H7 (cell line): ENCODE measurements at regions not wholly inside any gene's neighbourhood (a gene's known extent, or its start where the extent isn't known, plus 50 kb on each side); places are given as distances from the start of the nearest gene placed in this dataset.

Source experiments
- DNase-seq: peaks from one replicate; pipeline ENCODE4 v3.0.0; 2012
- H3K27me3 ChIP-seq: 2 replicates; pipeline ENCODE4 v1.6.0; 2011; ENCODE audit warnings: mild to moderate bottlenecking, low read length; ENCODE audit not compliant: control insufficient read depth, insufficient read depth
- H3K36me3 ChIP-seq: replicated peaks from 2 replicates; pipeline ENCODE4 v1.5.1; 2011; ENCODE audit warnings: low read length; ENCODE audit not compliant: control insufficient read depth, insufficient read depth
- H3K4me3 ChIP-seq: 2 replicates; pipeline ENCODE4 v1.5.1; 2011; ENCODE audit warnings: low read depth, mild to moderate bottlenecking, control low read depth, low read length, moderate library complexity; ENCODE audit not compliant: insufficient read depth

DNA sequence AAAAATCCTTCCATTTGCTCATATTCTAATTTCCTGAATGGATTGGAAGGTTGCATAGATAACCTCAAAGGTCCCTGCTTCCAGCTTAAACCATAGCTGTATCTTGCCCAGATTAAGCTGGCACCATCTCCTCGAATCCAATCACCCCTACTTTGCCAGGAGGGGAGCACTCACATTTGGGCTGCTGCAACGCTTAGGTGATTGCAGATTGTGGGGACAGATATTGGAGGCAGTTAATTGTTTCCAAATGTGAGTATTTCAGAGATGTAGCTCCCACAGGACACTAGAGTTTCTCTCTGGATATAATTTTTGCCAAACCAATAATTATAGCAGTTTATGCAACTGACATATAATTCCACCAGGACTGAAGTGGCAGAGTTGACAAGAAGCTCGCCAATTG, 53.5 kb upstream of the ACSL1 start:
- no peaks in the 10 kb centered on the region for H3K36me3 ChIP-seq
- H3K27me3 ChIP-seq, result no peaks in the 10 kb centered on the region

DNA sequence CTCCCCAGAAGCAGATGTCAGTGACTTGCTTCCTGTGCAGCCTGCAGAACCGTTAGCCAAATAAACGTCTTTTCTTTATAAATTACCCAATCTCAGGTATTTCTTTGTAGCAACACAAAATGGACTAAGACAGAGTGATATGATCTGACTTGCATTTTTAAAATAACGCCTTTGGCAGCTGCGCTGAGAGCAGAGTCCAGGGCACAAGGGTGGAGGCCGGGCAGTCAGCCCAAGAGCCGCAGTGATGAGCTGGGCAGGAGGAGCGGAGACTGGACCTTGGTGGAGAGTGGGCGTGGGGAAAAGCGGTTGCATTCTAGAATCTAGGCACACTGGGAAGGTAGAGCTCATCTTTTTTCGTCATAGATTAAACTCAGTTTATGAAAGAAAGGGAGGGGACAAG, 56.5 kb upstream of the ACSL1 start:
- Histone ChIP-seq H3K27me3 (no peaks in the 10 kb centered on the region), H3K4me3 (no peak overlapping the region), H3K36me3 (no peaks in the 10 kb centered on the region)
- DNase-seq, result no peak

More for the DNA sequence above, 53.5 kb upstream of the ACSL1 start:
- no peak for DNase-seq
- no peak overlapping the region for H3K4me3 ChIP-seq

DNA sequence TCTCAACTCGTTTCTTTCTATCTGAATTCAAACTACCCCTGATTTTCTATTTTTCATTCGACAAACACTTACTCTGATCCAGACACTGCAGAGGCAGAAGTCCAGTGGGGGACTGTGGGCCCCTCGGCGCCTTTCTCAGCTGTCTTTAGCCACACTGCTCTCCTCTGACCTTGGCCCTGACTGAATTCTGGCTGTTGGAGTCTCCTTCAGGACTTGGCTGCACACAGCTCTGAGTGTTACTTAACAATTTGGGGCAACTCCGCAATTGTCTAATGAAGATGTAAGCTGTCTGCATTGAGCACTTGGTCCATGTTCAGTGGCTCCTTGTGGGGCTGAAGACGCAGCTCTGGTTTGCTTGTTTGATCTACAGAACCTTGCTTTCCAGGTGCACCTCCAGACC, 57.3 kb upstream of the ACSL1 start:
- Histone ChIP-seq H3K36me3 (no peaks in the 10 kb centered on the region), H3K27me3 (no peaks in the 10 kb centered on the region), H3K4me3 (no peak overlapping the region)
- DNase-seq, result no peak

GRCh38 chr4:184884883-184885282, 59.1 kb upstream of the ACSL1 start:
- Histone ChIP-seq H3K4me3 (no peak overlapping the region), H3K27me3 (no peaks in the 10 kb centered on the region), H3K36me3 (no peaks in the 10 kb centered on the region)
- no peak for DNase-seq

DNA sequence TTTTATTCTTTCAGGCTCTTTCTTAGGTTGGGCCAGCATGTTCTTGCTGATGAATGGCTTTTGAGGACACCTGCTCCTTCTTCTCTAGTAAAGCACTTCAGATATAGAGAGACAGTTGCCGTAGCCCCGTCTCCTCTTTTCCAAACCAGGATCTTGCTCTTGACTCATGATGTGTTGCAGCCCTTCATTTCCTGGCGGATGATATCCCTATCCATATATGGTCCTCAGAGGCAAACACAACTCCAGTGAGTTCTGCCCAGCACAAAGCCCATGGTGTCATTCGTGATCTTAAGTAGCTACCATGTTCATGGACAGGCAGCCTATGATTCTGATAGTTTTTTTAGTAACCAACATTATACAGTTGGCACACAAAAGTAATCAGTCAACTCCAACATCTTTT, 59.8 kb upstream of the ACSL1 start:
- no peak for DNase-seq

DNA sequence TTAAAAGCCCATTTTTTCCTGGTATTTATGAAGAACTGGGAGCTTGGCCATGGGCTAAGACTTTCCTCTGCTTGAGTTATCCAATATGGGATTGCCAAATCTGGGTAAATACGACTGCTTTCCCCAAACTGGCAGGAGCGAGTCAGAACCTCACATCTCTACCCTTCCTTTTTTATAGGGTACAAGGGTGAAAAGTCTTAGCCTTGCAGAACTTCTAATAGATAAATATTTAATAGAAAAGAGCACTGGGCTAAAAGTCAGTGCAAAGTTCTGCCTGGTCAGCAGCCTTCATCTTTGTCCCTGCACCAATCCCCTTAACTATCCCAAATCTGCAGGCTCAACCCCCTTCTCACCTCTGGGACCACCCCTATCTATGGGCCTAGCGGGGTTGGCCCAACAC, 61.6 kb upstream of the ACSL1 start:
- Histone ChIP-seq H3K36me3 (no peaks in the 10 kb centered on the region), H3K4me3 (no peak overlapping the region), H3K27me3 (no peaks in the 10 kb centered on the region)
- DNase-seq, result no peak

More for the DNA sequence above, 59.8 kb upstream of the ACSL1 start:
- H3K4me3 ChIP-seq, result no peak overlapping the region
- H3K27me3 ChIP-seq, result no peaks in the 10 kb centered on the region
- H3K36me3 ChIP-seq, result no peaks in the 10 kb centered on the region

- Histone ChIP-seq H3K36me3 (no peaks in the 10 kb centered on the region), H3K27me3 (no peaks in the 10 kb centered on the region), H3K4me3 (no peak overlapping the region)
- no peak for DNase-seq
Observed at GRCh38 chr4:184887947-184888346, 62.2 kb upstream of the ACSL1 start.

GRCh38 chr4:184889666-184890335, 64.0 kb upstream of the ACSL1 start:
- DNase-seq, result no peak
- H3K36me3 ChIP-seq, result no peaks in the 10 kb centered on the region
- H3K4me3 ChIP-seq, result no peak overlapping the region
- H3K27me3 ChIP-seq, result no peaks in the 10 kb centered on the region

DNA sequence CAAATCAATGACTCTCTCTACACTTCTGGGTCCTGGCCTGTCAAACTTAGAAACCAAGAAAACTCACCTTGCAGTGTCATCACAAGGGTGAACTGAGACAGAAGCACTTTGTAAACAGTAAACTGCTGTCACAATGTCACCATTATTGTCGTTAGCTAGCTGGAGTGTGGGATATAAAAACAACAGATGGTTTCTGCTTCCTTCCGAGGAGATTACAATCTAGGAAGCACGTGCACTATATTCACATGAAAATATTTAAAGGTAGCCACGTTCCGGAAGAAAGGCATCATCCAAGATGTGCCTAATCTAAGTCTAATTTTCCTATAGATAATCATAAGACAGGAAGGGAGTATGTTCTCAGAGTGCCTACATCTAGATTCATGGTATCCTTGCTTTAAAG, 64.7 kb upstream of the ACSL1 start:
- H3K36me3 ChIP-seq, result no peaks in the 10 kb centered on the region
- no peak overlapping the region for H3K4me3 ChIP-seq
- H3K27me3 ChIP-seq, result no peaks in the 10 kb centered on the region
- no peak for DNase-seq

- no peak for DNase-seq
Observed at GRCh38 chr4:184891816-184892397, 66.1 kb upstream of the ACSL1 start.

DNA sequence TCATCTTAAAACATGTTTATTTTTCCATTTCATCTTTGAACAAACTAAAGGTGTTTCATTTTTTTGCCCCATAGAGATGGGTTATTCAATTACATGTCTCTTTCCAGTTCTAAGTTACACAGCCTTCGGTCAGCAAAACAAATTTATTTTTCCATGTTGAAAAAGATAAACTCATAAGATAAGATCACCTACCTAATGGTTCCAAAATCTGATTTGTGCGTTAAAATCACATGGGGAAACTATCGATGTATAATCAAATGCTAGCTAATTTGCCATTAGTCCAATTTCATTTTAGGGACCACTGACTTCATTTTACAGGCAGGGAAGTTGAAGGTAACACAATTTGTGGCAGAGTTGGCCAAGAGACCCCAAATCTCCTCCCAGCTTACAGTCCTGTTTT, 67.2 kb upstream of the ACSL1 start:
- no peaks in the 10 kb centered on the region for H3K27me3 ChIP-seq
- H3K4me3 ChIP-seq, result no peak overlapping the region
- H3K36me3 ChIP-seq, result no peaks in the 10 kb centered on the region
- DNase-seq, result no peak

More at GRCh38 chr4:184891816-184892397, 66.1 kb upstream of the ACSL1 start:
- Histone ChIP-seq H3K36me3 (no peaks in the 10 kb centered on the region), H3K4me3 (no peak overlapping the region), H3K27me3 (no peaks in the 10 kb centered on the region)

GRCh38 chr4:184893801-184894571, 68.2 kb upstream of the ACSL1 start:
- H3K4me3 ChIP-seq, result no peak overlapping the region
- no peaks in the 10 kb centered on the region for H3K27me3 ChIP-seq
- DNase-seq, result no peak
- no peaks in the 10 kb centered on the region for H3K36me3 ChIP-seq

- Histone ChIP-seq H3K4me3 (no peak overlapping the region), H3K36me3 (no peaks in the 10 kb centered on the region)
- DNase-seq, result no peak
Observed at GRCh38 chr4:184895012-184895695, 69.4 kb upstream of the ACSL1 start.

DNA sequence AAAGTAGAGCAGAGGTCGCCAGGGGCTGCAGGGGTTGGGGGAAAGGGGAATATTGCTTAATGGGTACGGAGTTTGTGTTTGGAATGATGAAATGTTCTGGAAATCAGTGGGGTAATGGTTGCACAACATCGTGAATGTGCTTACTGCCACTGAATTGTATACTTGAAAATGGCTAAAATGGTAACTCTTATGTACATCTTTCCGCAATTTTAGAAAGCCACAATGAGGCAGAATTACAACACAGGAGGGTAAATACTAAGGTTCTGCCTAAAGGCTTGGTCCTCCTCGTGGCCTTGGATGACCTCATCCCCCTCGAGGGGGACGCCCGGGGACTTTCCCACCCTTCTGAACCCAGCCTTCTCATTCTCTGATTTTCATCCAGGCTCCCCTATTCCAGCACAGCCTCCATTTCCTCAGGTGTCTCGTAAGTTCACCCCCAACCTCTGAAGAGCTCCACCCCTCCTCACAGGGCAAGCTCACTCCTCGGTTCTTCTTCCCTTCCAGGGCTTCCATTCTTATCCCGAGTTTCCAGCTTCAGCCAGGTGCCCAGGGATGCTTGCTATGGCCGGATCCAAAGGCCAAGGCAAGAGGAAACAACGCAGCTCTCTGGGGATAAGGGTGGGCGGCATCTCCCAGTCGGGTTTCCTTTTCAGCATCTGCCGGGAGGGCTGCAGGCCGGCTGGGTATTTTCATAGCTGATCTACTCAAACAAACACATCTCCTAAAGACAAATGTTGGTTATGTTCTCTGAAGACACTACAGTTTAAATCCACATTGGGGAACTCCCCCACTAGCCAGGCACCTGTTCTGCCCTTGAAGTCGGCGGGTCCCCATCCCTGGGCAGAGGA, 71.3 kb upstream of the ACSL1 start:
- H3K36me3 ChIP-seq, result no peaks in the 10 kb centered on the region
- DNase-seq, result no peak
- H3K27me3 ChIP-seq, result no peaks in the 10 kb centered on the region
- H3K4me3 ChIP-seq, result no peak overlapping the region

More at GRCh38 chr4:184895012-184895695, 69.4 kb upstream of the ACSL1 start:
- no peaks in the 10 kb centered on the region for H3K27me3 ChIP-seq
